ENCODE measurements at regions not wholly inside any gene's neighbourhood (a gene's known extent, or its start where the extent isn't known, plus 50 kb on each side); places are given as distances from the start of the nearest gene placed in this dataset.

GRCh38 chr1:219987325-219987724 lies 59.0 kb upstream of the SLC30A10 start:
- Histone ChIP-seq H4K91ac (replicated peaks; ENCODE audit: insufficient read length, low read length) (no peak overlapping the region), H2BK5ac (ENCODE audit: low read depth, low read length) (no peak overlapping the region), H3K4me3 (ENCODE audit: extremely low read depth in 1 of 4, insufficient read depth in 2 of 4, low read depth in 3 of 4, low read length in 4 of 4) (no peak overlapping the region), H2BK120ac (replicated peaks; ENCODE audit: low read depth, low read length) (no peak overlapping the region), H3K4ac (replicated peaks; ENCODE audit: insufficient read length, low read depth, low read length) (no peak overlapping the region), H3K79me2 (ENCODE audit: control insufficient read depth in 1 of 2, insufficient read depth in 2 of 2, low read length in 2 of 2) (no peaks in the 10 kb centered on the region), H3K4me1 (replicated peaks in 1 of 4; ENCODE audit: control insufficient read depth in 3 of 4, insufficient read depth in 4 of 4, low read length in 3 of 4) (no peaks in the 10 kb centered on the region), H3K14ac (ENCODE audit: insufficient read length) (no peak overlapping the region), H2AK5ac (ENCODE audit: low read depth, low read length) (no peak overlapping the region), H4K20me1 (replicated peaks in 1 of 2; ENCODE audit: control insufficient read depth in 1 of 2, insufficient read depth in 2 of 2, low read length in 2 of 2) (peaks cover 0 to 1% of the 10 kb centered on the region in 2 experiments), H3K23ac (ENCODE audit: insufficient read length) (no peak overlapping the region), H3K27ac (ENCODE audit: low read depth, low read length) (no peak overlapping the region), H3K79me1 (ENCODE audit: low read depth, low read length) (no peaks in the 10 kb centered on the region), H3K4me2 (ENCODE audit: insufficient read depth in 1 of 2, low read depth in 2 of 2, low read length in 2 of 2) (no peak overlapping the region), H2AFZ (ENCODE audit: low read length) (no peak overlapping the region), H4K5ac (ENCODE audit: insufficient read length, low read depth, low read length) (no peak overlapping the region), H2BK15ac (ENCODE audit: low read length) (no peak overlapping the region), H3K18ac (ENCODE audit: extremely low read depth, low read length) (no peak overlapping the region), H3K9me3 (ENCODE audit: insufficient read depth in 2 of 2, low read depth in 1 of 2, low read length in 1 of 2) (no peaks in the 10 kb centered on the region), H3K9ac (replicated peaks in 1 of 4; ENCODE audit: extremely low read depth in 1 of 4, low read depth in 3 of 4, low read length in 3 of 4) (no peak overlapping the region), H3K23me2 (ENCODE audit: low read depth, low read length) (no peaks in the 10 kb centered on the region), H3K36me3 (ENCODE audit: control insufficient read depth in 2 of 4, insufficient read depth in 4 of 4, low read length in 3 of 4) (peaks cover 3 to 41% (median 14%) of the 10 kb centered on the region in 4 experiments; a peak in 7 of 8 replicates), H3K27me3 (replicated peaks in 1 of 4; ENCODE audit: control insufficient read depth in 3 of 4, extremely low read depth in 1 of 4, insufficient read depth in 3 of 4, low read length in 3 of 4) (no peaks in the 10 kb centered on the region), H4K8ac (ENCODE audit: extremely low read depth, insufficient read depth, low read length) (no peak overlapping the region; the same call in 1 of the 2 replicates), H2BK12ac (ENCODE audit: low read depth, low read length) (no peak overlapping the region), H2BK20ac (ENCODE audit: low read length) (no peak overlapping the region), H3K56ac (replicated peaks; ENCODE audit: insufficient read length, low read depth, low read length) (no peak overlapping the region)
- DNase-seq (ENCODE audit: low read depth in 1 of 2, low spot score in 2 of 2) (no peak), FAIRE-seq (no peak)
- ChIA-PET CTCF (ENCODE audit: partially characterized antibody) (interaction anchor here (1.0 to 1.4 kb wide), 2 partner anchors 25 to 55 kb away, joined by 3 to 6 read pairs; no protein-coding TSS in a partner anchor), POLR2A (ENCODE audit: partially characterized antibody) (interaction anchor here (0.7 kb wide), 1 partner anchor 11 kb away, joined by 4 read pairs; no protein-coding TSS in a partner anchor)
- 91% methylated on average over 2 of the region's 2 CpGs; no CpG with 5 or more reads in 1 of the 2 experiments for WGBS, 2 experiments (ENCODE audit: extremely low coverage in 1 of 2, insufficient coverage in 1 of 2, insufficient read length in 1 of 2, insufficient replicate concordance in 2 of 2, low coverage in 1 of 2, low lambda C conversion rate in 2 of 2, missing lambda C conversion rate in 1 of 2)
- TF ChIP-seq FOSL1 (IDR thresholded peaks at IDR 0.05; ENCODE audit: insufficient read depth, low read depth, low read length) (no peak), ASH2L (IDR thresholded peaks at IDR 0.05; ENCODE audit: low read length) (no peak), TBP (IDR thresholded peaks at IDR 0.05; ENCODE audit: low read depth, low read length) (no peak), SIN3A (conservative IDR thresholded peaks at IDR 0.05 in 1 of 2, IDR thresholded peaks at IDR 0.05 in 1 of 2; ENCODE audit: low read depth in 1 of 2, low read length in 2 of 2) (no peak), HDAC6 (IDR thresholded peaks at IDR 0.05; ENCODE audit: low read depth, low read length) (no peak), TEAD4 (IDR thresholded peaks at IDR 0.05; ENCODE audit: low read depth, low read length) (no peak), RBBP5 (IDR thresholded peaks at IDR 0.05; ENCODE audit: borderline replicate concordance, low read depth, low read length) (no peak)
